B cell (primary cell): ENCODE measurements at regions not wholly inside any gene's neighbourhood (a gene's known extent, or its start where the extent isn't known, plus 50 kb on each side); places are given as distances from the start of the nearest gene placed in this dataset.

Source experiments
- EZH2 ChIP-seq: IDR thresholded peaks from 2 replicates; pipeline ENCODE4 v1.6.1; 2012; ENCODE audit warnings: borderline replicate concordance, low read depth, mild to moderate bottlenecking, moderate library complexity, low read length; ENCODE audit not compliant: insufficient read depth, poor library complexity, severe bottlenecking
- TF ChIP-seq, protein P1 (sequence below): fragments of 200-600 bp; IDR thresholded peaks from one replicate; pipeline ENCODE4 v1.8.0; 2022; ENCODE audit warnings: antibody characterized with exemption, mild to moderate bottlenecking

DNA sequence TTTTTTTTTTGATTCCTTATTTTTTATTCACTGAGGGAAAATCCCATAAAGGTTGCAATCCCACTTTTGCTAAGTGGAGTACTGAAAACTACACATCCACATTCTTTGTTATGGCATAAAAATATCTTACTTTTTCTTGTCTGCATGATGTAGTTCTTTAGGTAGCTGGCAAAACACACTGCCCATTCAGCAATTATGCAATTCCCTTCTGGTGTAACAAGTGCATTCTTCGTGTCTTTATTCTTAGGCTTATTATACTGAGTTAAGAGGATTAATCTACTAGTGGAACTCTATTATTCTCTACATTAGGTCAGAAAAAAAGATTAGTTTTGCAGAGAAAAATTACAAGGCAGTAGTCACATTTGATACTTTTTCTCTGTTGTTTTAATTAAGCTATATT lies 403.8 kb upstream of the GBE1 start:
- TF ChIP-seq, protein P1, sequence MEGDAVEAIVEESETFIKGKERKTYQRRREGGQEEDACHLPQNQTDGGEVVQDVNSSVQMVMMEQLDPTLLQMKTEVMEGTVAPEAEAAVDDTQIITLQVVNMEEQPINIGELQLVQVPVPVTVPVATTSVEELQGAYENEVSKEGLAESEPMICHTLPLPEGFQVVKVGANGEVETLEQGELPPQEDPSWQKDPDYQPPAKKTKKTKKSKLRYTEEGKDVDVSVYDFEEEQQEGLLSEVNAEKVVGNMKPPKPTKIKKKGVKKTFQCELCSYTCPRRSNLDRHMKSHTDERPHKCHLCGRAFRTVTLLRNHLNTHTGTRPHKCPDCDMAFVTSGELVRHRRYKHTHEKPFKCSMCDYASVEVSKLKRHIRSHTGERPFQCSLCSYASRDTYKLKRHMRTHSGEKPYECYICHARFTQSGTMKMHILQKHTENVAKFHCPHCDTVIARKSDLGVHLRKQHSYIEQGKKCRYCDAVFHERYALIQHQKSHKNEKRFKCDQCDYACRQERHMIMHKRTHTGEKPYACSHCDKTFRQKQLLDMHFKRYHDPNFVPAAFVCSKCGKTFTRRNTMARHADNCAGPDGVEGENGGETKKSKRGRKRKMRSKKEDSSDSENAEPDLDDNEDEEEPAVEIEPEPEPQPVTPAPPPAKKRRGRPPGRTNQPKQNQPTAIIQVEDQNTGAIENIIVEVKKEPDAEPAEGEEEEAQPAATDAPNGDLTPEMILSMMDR: no peak
- TF ChIP-seq EZH2: no peak
